ENCODE measurements at regions not wholly inside any gene's neighbourhood (a gene's known extent, or its start where the extent isn't known, plus 50 kb on each side); places are given as distances from the start of the nearest gene placed in this dataset.

- TF ChIP-seq, protein P1, sequence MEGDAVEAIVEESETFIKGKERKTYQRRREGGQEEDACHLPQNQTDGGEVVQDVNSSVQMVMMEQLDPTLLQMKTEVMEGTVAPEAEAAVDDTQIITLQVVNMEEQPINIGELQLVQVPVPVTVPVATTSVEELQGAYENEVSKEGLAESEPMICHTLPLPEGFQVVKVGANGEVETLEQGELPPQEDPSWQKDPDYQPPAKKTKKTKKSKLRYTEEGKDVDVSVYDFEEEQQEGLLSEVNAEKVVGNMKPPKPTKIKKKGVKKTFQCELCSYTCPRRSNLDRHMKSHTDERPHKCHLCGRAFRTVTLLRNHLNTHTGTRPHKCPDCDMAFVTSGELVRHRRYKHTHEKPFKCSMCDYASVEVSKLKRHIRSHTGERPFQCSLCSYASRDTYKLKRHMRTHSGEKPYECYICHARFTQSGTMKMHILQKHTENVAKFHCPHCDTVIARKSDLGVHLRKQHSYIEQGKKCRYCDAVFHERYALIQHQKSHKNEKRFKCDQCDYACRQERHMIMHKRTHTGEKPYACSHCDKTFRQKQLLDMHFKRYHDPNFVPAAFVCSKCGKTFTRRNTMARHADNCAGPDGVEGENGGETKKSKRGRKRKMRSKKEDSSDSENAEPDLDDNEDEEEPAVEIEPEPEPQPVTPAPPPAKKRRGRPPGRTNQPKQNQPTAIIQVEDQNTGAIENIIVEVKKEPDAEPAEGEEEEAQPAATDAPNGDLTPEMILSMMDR (IDR thresholded peaks at IDR 0.05), result no peak
- no peak for TF ChIP-seq EZH2 (IDR thresholded peaks at IDR 0.05; ENCODE audit: borderline replicate concordance, insufficient read depth, low read depth, low read length, poor library complexity, severe bottlenecking)
Observed at GRCh38 chr4:114368751-114369150, 229.9 kb upstream of the UGT8 start.
